ENCODE measurements at regions not wholly inside any gene's neighbourhood (a gene's known extent, or its start where the extent isn't known, plus 50 kb on each side); places are given as distances from the start of the nearest gene placed in this dataset.
"Not testable (repeated sequence)": the region's sequence is repeated elsewhere in the genome, so short reads cannot be mapped to it uniquely, and the experiment has no call there.

- H3K4me2 ChIP-seq, result no peak overlapping the region
- POLR2A ChIA-PET, result no interaction called here
- no peaks in the 10 kb centered on the region for H3K9me3 ChIP-seq
- H3K9me2 ChIP-seq, result no peaks in the 10 kb centered on the region
- H3K27ac ChIP-seq (ENCODE audit: low read depth in 2 of 2, low read length in 1 of 2), result no peak overlapping the region
- no peak overlapping the region for H3K4me3 ChIP-seq (ENCODE audit: low read depth in 2 of 2, low read length in 1 of 2)
- no peak overlapping the region for H2AFZ ChIP-seq (ENCODE audit: low read depth)
- H3K27me3 ChIP-seq (ENCODE audit: insufficient read depth), result no peaks in the 10 kb centered on the region
- no peaks in the 10 kb centered on the region for H4K20me1 ChIP-seq (ENCODE audit: insufficient read depth)
- H3K36me3 ChIP-seq (replicated peaks in 1 of 2; ENCODE audit: control insufficient read depth in 1 of 2, insufficient read depth in 2 of 2, low read length in 1 of 2), result no peaks in the 10 kb centered on the region
- DNase-seq, result no peak
- no peaks in the 10 kb centered on the region for H3F3A ChIP-seq (replicated peaks; ENCODE audit: insufficient read depth)
- TF ChIP-seq GABPA (IDR thresholded peaks at IDR 0.05; ENCODE audit: low read depth) (no peak), ELF1 (IDR thresholded peaks at IDR 0.05) (no peak), EZH2phosphoT487 (IDR thresholded peaks at IDR 0.05; ENCODE audit: borderline replicate concordance, low read depth) (no peak), CHD2 (IDR thresholded peaks at IDR 0.05; ENCODE audit: low read length, partially characterized antibody) (no peak)
- CTCF ChIA-PET, result no interaction called here
- H3K4me1 ChIP-seq (ENCODE audit: control insufficient read depth in 1 of 2, insufficient read depth in 2 of 2, low read depth in 1 of 2, low read length in 1 of 2), result no peaks in the 10 kb centered on the region
- H3K79me2 ChIP-seq (ENCODE audit: insufficient read depth), result no peaks in the 10 kb centered on the region
- 3% methylated on average over 1 of the region's 1 CpG for WGBS (ENCODE audit: low lambda C conversion rate)
- no peak overlapping the region for H3K9ac ChIP-seq
These were observed 128.0 kb downstream of the LRRN1 start for GRCh38 chr3:3927198-3927597.

GRCh38 chr3:3927965-3928364 lies 128.7 kb downstream of the LRRN1 start:
- no peak overlapping the region for H3K4me3 ChIP-seq (ENCODE audit: low read depth in 2 of 2, low read length in 1 of 2)
- H3K27ac ChIP-seq (ENCODE audit: low read depth in 2 of 2, low read length in 1 of 2), result no peak overlapping the region
- H3K27me3 ChIP-seq (ENCODE audit: insufficient read depth), result no peaks in the 10 kb centered on the region
- ChIA-PET CTCF (no interaction called here), POLR2A (no interaction called here)
- no peaks in the 10 kb centered on the region for H3K9me2 ChIP-seq
- H3K9me3 ChIP-seq, result no peaks in the 10 kb centered on the region
- no peaks in the 10 kb centered on the region for H3K79me2 ChIP-seq (ENCODE audit: insufficient read depth)
- H3K9ac ChIP-seq, result no peak overlapping the region
- no peak for DNase-seq
- no peaks in the 10 kb centered on the region for H3K36me3 ChIP-seq (replicated peaks in 1 of 2; ENCODE audit: control insufficient read depth in 1 of 2, insufficient read depth in 2 of 2, low read length in 1 of 2)
- no peak for TF ChIP-seq POLR2AphosphoS5 (IDR thresholded peaks at IDR 0.05; ENCODE audit: low read depth, low read length)
- TF ChIP-seq YY1 (IDR thresholded peaks at IDR 0.05; ENCODE audit: low read depth), result no peak
- TF ChIP-seq FOXJ3 (CRISPR knock-in tag; IDR thresholded peaks at IDR 0.05), result no peak
- TF ChIP-seq NRF1 (IDR thresholded peaks at IDR 0.05; ENCODE audit: low read depth, low read length), result no peak
- no peak for TF ChIP-seq RCOR1 (IDR thresholded peaks at IDR 0.05; ENCODE audit: low read length)
- TF ChIP-seq MEF2A (IDR thresholded peaks at IDR 0.05; ENCODE audit: borderline replicate concordance, low read depth), result no peak
- no peak for TF ChIP-seq TCF12 (IDR thresholded peaks at IDR 0.05)
- TF ChIP-seq MXI1 (IDR thresholded peaks at IDR 0.05; ENCODE audit: low read depth, low read length), result no peak
- TF ChIP-seq TEAD4 (IDR thresholded peaks at IDR 0.05; ENCODE audit: borderline replicate concordance, insufficient read depth), result no peak
- TF ChIP-seq USF1 (IDR thresholded peaks at IDR 0.05; ENCODE audit: borderline replicate concordance, low read depth), result no peak
- no peak for TF ChIP-seq ZBTB33 (IDR thresholded peaks at IDR 0.05; ENCODE audit: borderline replicate concordance, low read depth)
- TF ChIP-seq FOXM1 (IDR thresholded peaks at IDR 0.05; ENCODE audit: low read depth), result no peak
- no peak for TF ChIP-seq IRF3 (IDR thresholded peaks at IDR 0.05; ENCODE audit: low read depth, low read length)
- no peak for TF ChIP-seq JUND (IDR thresholded peaks at IDR 0.05)
- H3K4me2 ChIP-seq, result no peak overlapping the region
- H3K4me1 ChIP-seq (ENCODE audit: control insufficient read depth in 1 of 2, insufficient read depth in 2 of 2, low read depth in 1 of 2, low read length in 1 of 2), result no peaks in the 10 kb centered on the region
- WGBS (ENCODE audit: low lambda C conversion rate), result 0% methylated on average over 1 of the region's 1 CpG
- no peaks in the 10 kb centered on the region for H3F3A ChIP-seq (replicated peaks; ENCODE audit: insufficient read depth)
- no peaks in the 10 kb centered on the region for H4K20me1 ChIP-seq (ENCODE audit: insufficient read depth)
- no peak overlapping the region for H2AFZ ChIP-seq (ENCODE audit: low read depth)

GRCh38 chr3:3941380-3941779 lies 142.1 kb downstream of the LRRN1 start:
- POLR2A ChIA-PET; H3K9me3 ChIP-seq; H3K9me2 ChIP-seq; H3K4me2 ChIP-seq; H3K27me3 ChIP-seq (ENCODE audit: insufficient read depth); H3F3A ChIP-seq (replicated peaks; ENCODE audit: insufficient read depth); H3K4me1 ChIP-seq (ENCODE audit: control insufficient read depth in 1 of 2, insufficient read depth in 2 of 2, low read depth in 1 of 2, low read length in 1 of 2); H3K9ac ChIP-seq; H4K20me1 ChIP-seq (ENCODE audit: insufficient read depth); H3K36me3 ChIP-seq (replicated peaks in 1 of 2; ENCODE audit: control insufficient read depth in 1 of 2, insufficient read depth in 2 of 2, low read length in 1 of 2); H3K79me2 ChIP-seq (ENCODE audit: insufficient read depth); H2AFZ ChIP-seq (ENCODE audit: low read depth); DNase-seq; H3K27ac ChIP-seq (ENCODE audit: low read depth in 2 of 2, low read length in 1 of 2); H3K4me3 ChIP-seq (ENCODE audit: low read depth in 2 of 2, low read length in 1 of 2): not testable (repeated sequence)
- CTCF ChIA-PET, result interaction anchor here (1.3 kb wide), 1 partner anchor 16 kb away, joined by 3 read pairs; no protein-coding TSS in a partner anchor
- 0% methylated on average over 2 of the region's 8 CpGs for WGBS (ENCODE audit: low lambda C conversion rate)
